ENCODE measurements at regions not wholly inside any gene's neighbourhood (a gene's known extent, or its start where the extent isn't known, plus 50 kb on each side); places are given as distances from the start of the nearest gene placed in this dataset.

DNA sequence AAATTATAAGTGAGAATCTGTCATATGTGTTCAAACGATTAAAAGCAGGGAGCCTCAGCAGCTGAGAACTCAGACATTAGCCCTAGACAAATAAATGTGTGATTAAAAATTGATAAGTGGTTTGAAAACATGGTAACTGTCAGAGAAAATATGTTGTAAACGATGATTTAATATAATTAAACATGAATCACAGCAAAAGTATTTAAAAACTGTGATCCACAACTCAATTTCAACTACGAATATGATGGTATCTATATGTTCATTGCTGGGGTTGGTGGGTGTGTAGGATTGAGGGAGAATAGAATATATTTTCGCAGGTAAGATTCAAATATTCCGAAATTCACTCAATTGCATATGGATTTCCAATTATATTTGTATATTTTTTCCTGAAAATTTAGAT lies 302.2 kb upstream of the CNTN3 start:
- TF ChIP-seq, protein P1, sequence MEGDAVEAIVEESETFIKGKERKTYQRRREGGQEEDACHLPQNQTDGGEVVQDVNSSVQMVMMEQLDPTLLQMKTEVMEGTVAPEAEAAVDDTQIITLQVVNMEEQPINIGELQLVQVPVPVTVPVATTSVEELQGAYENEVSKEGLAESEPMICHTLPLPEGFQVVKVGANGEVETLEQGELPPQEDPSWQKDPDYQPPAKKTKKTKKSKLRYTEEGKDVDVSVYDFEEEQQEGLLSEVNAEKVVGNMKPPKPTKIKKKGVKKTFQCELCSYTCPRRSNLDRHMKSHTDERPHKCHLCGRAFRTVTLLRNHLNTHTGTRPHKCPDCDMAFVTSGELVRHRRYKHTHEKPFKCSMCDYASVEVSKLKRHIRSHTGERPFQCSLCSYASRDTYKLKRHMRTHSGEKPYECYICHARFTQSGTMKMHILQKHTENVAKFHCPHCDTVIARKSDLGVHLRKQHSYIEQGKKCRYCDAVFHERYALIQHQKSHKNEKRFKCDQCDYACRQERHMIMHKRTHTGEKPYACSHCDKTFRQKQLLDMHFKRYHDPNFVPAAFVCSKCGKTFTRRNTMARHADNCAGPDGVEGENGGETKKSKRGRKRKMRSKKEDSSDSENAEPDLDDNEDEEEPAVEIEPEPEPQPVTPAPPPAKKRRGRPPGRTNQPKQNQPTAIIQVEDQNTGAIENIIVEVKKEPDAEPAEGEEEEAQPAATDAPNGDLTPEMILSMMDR (conservative IDR thresholded peaks at IDR 0.05; ENCODE audit: low read depth, low read length) = no peak
- no peak for TF ChIP-seq EZH2 (IDR thresholded peaks at IDR 0.05; ENCODE audit: borderline replicate concordance, low read depth, low read length, poor library complexity, severe bottlenecking)

Measured in A673 (cell line).